ENCODE measurements at regions not wholly inside any gene's neighbourhood (a gene's known extent, or its start where the extent isn't known, plus 50 kb on each side); places are given as distances from the start of the nearest gene placed in this dataset.

DNA sequence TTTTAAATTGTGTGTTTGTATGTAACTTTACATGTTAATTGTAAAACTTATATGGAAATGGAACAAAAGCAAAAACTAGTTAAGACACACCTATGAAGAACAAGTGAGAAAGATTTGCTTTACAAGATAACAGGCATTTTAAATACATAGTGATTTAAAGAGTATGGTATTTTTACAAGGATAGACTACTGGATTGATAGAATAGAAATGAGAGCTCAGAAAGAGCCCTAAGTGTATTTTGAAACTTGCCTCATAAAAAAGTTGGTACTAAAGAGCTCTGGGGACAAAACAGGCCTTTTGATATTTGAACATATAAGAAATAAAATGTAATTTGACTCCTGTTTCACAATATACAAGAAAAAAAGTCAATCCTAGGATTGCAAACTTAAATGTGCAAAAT lies 928.4 kb downstream of the REEP3 start:
- CTCF ChIA-PET, result interaction anchor here (1.2 kb wide), 1 partner anchor 18 kb away, joined by 3 read pairs; no protein-coding TSS in a partner anchor
- H3K27ac Mint-ChIP-seq (ENCODE audit: unreplicated experiment), result no peak overlapping the region
- BruUV-seq (replicated peaks), result no TSS peak
- intact Hi-C loops (cut with micrococcal nuclease; ENCODE audit: unreplicated experiment), result loop anchor here (5.0 kb wide), 1 partner anchor 178 kb away; no protein-coding TSS in a partner anchor
- H3K36me3 Mint-ChIP-seq (ENCODE audit: insufficient read depth, unreplicated experiment), result peaks cover 3% of the 10 kb centered on the region
- no peak overlapping the region for H3K4me3 Mint-ChIP-seq (ENCODE audit: low read depth, unreplicated experiment)
- peaks cover 9% of the 10 kb centered on the region for H3K4me1 Mint-ChIP-seq (ENCODE audit: low read depth, unreplicated experiment)
- no peak for DNase-seq
- no peaks in the 10 kb centered on the region for H3K27me3 Mint-ChIP-seq (ENCODE audit: unreplicated experiment)
- TF ChIP-seq CTCF (IDR thresholded peaks at IDR 0.05; ENCODE audit: unreplicated experiment), result no peak
- H3K9me3 Mint-ChIP-seq (ENCODE audit: low read depth, unreplicated experiment), result no peaks in the 10 kb centered on the region

DNA sequence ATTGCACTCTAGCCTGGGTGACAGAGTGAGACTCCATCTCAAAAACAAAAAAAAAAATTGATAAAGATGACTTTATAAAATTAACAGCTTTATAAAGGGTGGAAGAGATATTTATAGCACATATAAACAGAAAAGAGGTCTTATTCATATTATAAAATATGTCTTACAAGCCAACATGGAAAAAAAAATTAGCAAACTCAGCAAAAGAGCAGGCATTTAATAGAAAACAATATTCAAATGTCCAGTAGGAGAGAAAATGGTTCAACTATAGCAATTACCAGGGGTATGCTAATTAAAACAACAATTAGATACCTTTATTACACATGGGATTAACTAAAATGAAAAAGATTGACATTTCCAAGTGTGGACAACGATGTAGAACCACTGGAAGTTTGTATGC lies 929.1 kb downstream of the REEP3 start:
- Mint-ChIP-seq H3K4me3 (ENCODE audit: low read depth, unreplicated experiment) (no peak overlapping the region), H3K27me3 (ENCODE audit: unreplicated experiment) (no peaks in the 10 kb centered on the region), H3K9me3 (ENCODE audit: low read depth, unreplicated experiment) (no peaks in the 10 kb centered on the region), H3K27ac (ENCODE audit: unreplicated experiment) (no peak overlapping the region), H3K4me1 (ENCODE audit: low read depth, unreplicated experiment) (peaks cover 2% of the 10 kb centered on the region), H3K36me3 (ENCODE audit: insufficient read depth, unreplicated experiment) (no peaks in the 10 kb centered on the region)
- BruUV-seq (replicated peaks), result no TSS peak
- intact Hi-C loops (cut with micrococcal nuclease; ENCODE audit: unreplicated experiment), result no loop called here
- no peak for DNase-seq
- CTCF ChIA-PET, result interaction anchor here (1.2 kb wide), 1 partner anchor 18 kb away, joined by 3 read pairs; no protein-coding TSS in a partner anchor
- no peak for TF ChIP-seq CTCF (IDR thresholded peaks at IDR 0.05; ENCODE audit: unreplicated experiment)

GRCh38 chr10:64454962-64455361 lies 933.8 kb downstream of the REEP3 start:
- H3K36me3 Mint-ChIP-seq (ENCODE audit: insufficient read depth, unreplicated experiment), result no peaks in the 10 kb centered on the region
- no peak for TF ChIP-seq CTCF (IDR thresholded peaks at IDR 0.05; ENCODE audit: unreplicated experiment)
- no peak overlapping the region for H3K27ac Mint-ChIP-seq (ENCODE audit: unreplicated experiment)
- H3K4me1 Mint-ChIP-seq (ENCODE audit: low read depth, unreplicated experiment), result no peaks in the 10 kb centered on the region
- H3K27me3 Mint-ChIP-seq (ENCODE audit: unreplicated experiment), result no peaks in the 10 kb centered on the region
- intact Hi-C loops (cut with micrococcal nuclease; ENCODE audit: unreplicated experiment), result no loop called here
- no peak for DNase-seq
- no peaks in the 10 kb centered on the region for H3K9me3 Mint-ChIP-seq (ENCODE audit: low read depth, unreplicated experiment)
- BruUV-seq (replicated peaks), result no TSS peak
- H3K4me3 Mint-ChIP-seq (ENCODE audit: low read depth, unreplicated experiment), result no peak overlapping the region
- CTCF ChIA-PET, result interaction anchor here (0.7 kb wide), 1 partner anchor 76 kb away, joined by 3 read pairs; no protein-coding TSS in a partner anchor

DNA sequence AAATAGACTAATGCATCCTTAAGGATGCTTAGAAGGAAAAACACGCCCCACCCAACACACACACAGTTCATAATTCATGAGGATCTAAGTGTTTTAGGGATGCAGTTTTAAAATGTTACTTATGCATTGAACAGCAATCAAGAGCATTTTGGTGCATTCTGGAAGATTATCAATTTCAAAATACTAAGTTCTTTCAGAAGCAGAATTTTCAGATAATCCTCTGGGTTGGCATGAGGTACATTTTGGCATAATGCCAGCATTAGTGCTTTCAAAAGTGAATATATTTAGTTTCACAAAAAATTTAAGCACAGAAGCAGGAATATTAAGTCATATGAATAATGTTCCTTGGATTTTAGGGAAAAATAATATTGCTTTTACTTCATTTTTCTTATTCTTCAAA lies 937.1 kb downstream of the REEP3 start:
- Mint-ChIP-seq H3K4me1 (ENCODE audit: low read depth, unreplicated experiment) (peaks cover 9% of the 10 kb centered on the region), H3K27me3 (ENCODE audit: unreplicated experiment) (no peaks in the 10 kb centered on the region), H3K9me3 (ENCODE audit: low read depth, unreplicated experiment) (no peaks in the 10 kb centered on the region), H3K27ac (ENCODE audit: unreplicated experiment) (no peak overlapping the region), H3K4me3 (ENCODE audit: low read depth, unreplicated experiment) (no peak overlapping the region), H3K36me3 (ENCODE audit: insufficient read depth, unreplicated experiment) (no peaks in the 10 kb centered on the region)
- BruUV-seq (replicated peaks), result no TSS peak
- CTCF ChIA-PET, result no interaction called here
- TF ChIP-seq CTCF (IDR thresholded peaks at IDR 0.05; ENCODE audit: unreplicated experiment), result no peak
- DNase-seq, result no peak
- intact Hi-C loops (cut with micrococcal nuclease; ENCODE audit: unreplicated experiment), result no loop called here
